HG03439 (cell line): ENCODE measurements at regions not wholly inside any gene's neighbourhood (a gene's known extent, or its start where the extent isn't known, plus 50 kb on each side); places are given as distances from the start of the nearest gene placed in this dataset.
A peak's percentile ranks its signal among the peaks of the same experiment; 100 is the strongest.

Experiments used
- ATAC-seq: cut with Tn5 transposase; IDR thresholded peaks from one replicate; pipeline ENCODE4 v1.9.1; 2021; ENCODE audit warnings: mild to moderate bottlenecking, moderate library complexity; ENCODE audit not compliant: unreplicated experiment

- ATAC-seq = no peak
Measured at GRCh38 chr12:97082029-97082428, 175.0 kb downstream of the NEDD1 start.

GRCh38 chr12:97093187-97093683 is 186.2 kb downstream of the NEDD1 start:
- ATAC-seq = no peak

- no peak for ATAC-seq
Measured at GRCh38 chr12:97097734-97098133, 190.7 kb downstream of the NEDD1 start.

GRCh38 chr12:97109441-97109840 is 202.4 kb downstream of the NEDD1 start:
- ATAC-seq = no peak

- ATAC-seq = no peak
Measured at GRCh38 chr12:97112136-97112535, 205.1 kb downstream of the NEDD1 start.

GRCh38 chr12:97118796-97119375 is 211.8 kb downstream of the NEDD1 start:
- no peak for ATAC-seq

- no peak for ATAC-seq
Measured at GRCh38 chr12:97127061-97127460, 220.0 kb downstream of the NEDD1 start.

- no peak for ATAC-seq
Measured at GRCh38 chr12:97131220-97131981, 224.3 kb downstream of the NEDD1 start.

- no peak for ATAC-seq
Measured at GRCh38 chr12:97132270-97132669, 225.2 kb downstream of the NEDD1 start.

GRCh38 chr12:97134495-97134894 is 227.4 kb downstream of the NEDD1 start:
- no peak for ATAC-seq

- no peak for ATAC-seq
Measured at GRCh38 chr12:97140355-97140754, 233.3 kb downstream of the NEDD1 start.

GRCh38 chr12:97142737-97143410 is 235.8 kb downstream of the NEDD1 start:
- ATAC-seq = no peak

GRCh38 chr12:97148941-97149559 is 242.0 kb downstream of the NEDD1 start:
- peak; percentile 97 for ATAC-seq

GRCh38 chr12:97151481-97151880 is 244.4 kb downstream of the NEDD1 start:
- no peak for ATAC-seq

GRCh38 chr12:97159377-97159776 is 252.3 kb downstream of the NEDD1 start:
- no peak for ATAC-seq

GRCh38 chr12:97160277-97160676 is 253.2 kb downstream of the NEDD1 start:
- ATAC-seq = no peak

- ATAC-seq = no peak
Measured at GRCh38 chr12:97162173-97162572, 255.1 kb downstream of the NEDD1 start.

- no peak for ATAC-seq
Measured at GRCh38 chr12:97164936-97165335, 257.9 kb downstream of the NEDD1 start.

GRCh38 chr12:97167598-97167997 is 260.5 kb downstream of the NEDD1 start:
- no peak for ATAC-seq

- no peak for ATAC-seq
Measured at GRCh38 chr12:97168804-97169203, 261.7 kb downstream of the NEDD1 start.

- no peak for ATAC-seq
Measured at GRCh38 chr12:97169889-97170567, 263.0 kb downstream of the NEDD1 start.
